ENCODE measurements at regions not wholly inside any gene's neighbourhood (a gene's known extent, or its start where the extent isn't known, plus 50 kb on each side); places are given as distances from the start of the nearest gene placed in this dataset.

DNA sequence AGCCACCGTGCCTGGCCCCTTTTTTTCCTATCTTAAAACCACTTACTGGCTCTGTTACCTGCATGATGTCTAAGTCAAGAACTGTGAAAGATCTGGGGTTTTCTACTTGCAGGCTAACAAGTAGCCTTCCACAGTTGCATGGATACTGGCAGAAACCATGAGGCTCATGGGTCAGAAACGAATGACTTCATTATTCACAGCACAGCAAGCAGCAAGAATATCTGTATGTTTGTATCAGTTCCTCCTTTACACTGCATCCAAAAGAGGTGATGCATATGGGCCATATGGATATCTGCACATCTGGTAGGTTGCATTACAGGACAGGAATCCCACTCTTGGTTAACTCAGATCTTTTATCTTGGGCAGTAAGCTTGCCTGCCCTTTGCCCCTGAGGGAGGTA is 154.9 kb upstream of the NUDT6 start:
- in situ Hi-C loops (cut with MboI; ENCODE audit: low pct_unique_long_range_greater_than_20kb, low sequenced_read_pairs, unreplicated experiment) = no loop called here
- DNase-seq (ENCODE audit: low spot score) = no peak
- TF ChIP-seq, protein P1, sequence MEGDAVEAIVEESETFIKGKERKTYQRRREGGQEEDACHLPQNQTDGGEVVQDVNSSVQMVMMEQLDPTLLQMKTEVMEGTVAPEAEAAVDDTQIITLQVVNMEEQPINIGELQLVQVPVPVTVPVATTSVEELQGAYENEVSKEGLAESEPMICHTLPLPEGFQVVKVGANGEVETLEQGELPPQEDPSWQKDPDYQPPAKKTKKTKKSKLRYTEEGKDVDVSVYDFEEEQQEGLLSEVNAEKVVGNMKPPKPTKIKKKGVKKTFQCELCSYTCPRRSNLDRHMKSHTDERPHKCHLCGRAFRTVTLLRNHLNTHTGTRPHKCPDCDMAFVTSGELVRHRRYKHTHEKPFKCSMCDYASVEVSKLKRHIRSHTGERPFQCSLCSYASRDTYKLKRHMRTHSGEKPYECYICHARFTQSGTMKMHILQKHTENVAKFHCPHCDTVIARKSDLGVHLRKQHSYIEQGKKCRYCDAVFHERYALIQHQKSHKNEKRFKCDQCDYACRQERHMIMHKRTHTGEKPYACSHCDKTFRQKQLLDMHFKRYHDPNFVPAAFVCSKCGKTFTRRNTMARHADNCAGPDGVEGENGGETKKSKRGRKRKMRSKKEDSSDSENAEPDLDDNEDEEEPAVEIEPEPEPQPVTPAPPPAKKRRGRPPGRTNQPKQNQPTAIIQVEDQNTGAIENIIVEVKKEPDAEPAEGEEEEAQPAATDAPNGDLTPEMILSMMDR (IDR thresholded peaks at IDR 0.05; ENCODE audit: extremely low read depth, insufficient read depth, missing control alignments) = no peak

- no peak for DNase-seq (ENCODE audit: low spot score)
- in situ Hi-C loops (cut with MboI; ENCODE audit: low pct_unique_long_range_greater_than_20kb, low sequenced_read_pairs, unreplicated experiment) = no loop called here
- TF ChIP-seq, protein P1 (IDR thresholded peaks at IDR 0.05; ENCODE audit: extremely low read depth, insufficient read depth, missing control alignments) = no peak
Measured at GRCh38 chr4:123081971-123082370, 159.6 kb upstream of the NUDT6 start.

- no peak for DNase-seq (ENCODE audit: low spot score)
- in situ Hi-C loops (cut with MboI; ENCODE audit: low pct_unique_long_range_greater_than_20kb, low sequenced_read_pairs, unreplicated experiment) = no loop called here
- TF ChIP-seq, protein P1 (IDR thresholded peaks at IDR 0.05; ENCODE audit: extremely low read depth, insufficient read depth, missing control alignments) = no peak
Measured at GRCh38 chr4:123083646-123084045, 161.2 kb upstream of the NUDT6 start.

DNA sequence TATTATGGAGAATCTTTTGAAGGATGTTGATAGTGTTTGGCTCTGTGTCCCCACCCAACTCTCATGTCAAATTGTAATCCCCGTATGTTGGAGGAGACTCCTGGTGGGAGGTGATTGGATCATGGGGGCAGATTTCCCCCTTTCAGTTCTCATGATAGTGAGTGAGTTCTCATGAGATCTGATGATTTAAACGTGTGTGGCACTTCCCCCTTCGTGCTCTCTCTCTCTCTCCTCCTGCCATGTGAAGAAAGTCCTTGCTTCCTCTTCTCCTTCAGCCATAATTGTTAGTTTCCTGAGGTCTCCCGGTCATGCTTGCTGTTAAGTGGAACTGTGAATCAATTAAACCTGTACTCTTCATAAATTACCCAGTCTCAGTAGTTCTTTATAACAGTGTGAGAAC is 166.1 kb upstream of the NUDT6 start:
- in situ Hi-C loops (cut with MboI; ENCODE audit: low pct_unique_long_range_greater_than_20kb, low sequenced_read_pairs, unreplicated experiment) = no loop called here
- TF ChIP-seq, protein P1 (IDR thresholded peaks at IDR 0.05; ENCODE audit: extremely low read depth, insufficient read depth, missing control alignments) = no peak
- DNase-seq (ENCODE audit: low spot score) = no peak

DNA sequence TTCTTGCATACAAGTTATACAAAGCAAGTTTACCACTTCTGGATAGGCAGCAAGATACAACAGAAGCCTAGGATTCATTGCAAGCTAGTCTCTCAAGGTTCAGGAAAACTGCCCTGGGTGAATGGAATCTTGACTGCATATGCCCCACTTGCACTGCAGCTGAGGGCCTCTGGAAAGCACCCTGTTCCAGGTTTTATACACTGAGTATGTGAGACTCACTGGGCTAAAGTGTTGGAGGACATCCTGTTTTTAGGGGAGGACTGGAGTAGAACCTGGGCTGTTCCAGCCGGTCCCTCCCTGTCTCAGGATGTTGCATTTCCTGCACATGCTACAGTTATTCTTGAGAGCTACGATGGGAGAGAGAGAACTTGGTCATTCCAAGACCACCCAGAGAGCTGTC is 168.5 kb upstream of the NUDT6 start:
- in situ Hi-C loops (cut with MboI; ENCODE audit: low pct_unique_long_range_greater_than_20kb, low sequenced_read_pairs, unreplicated experiment) = no loop called here
- TF ChIP-seq, protein P1 (IDR thresholded peaks at IDR 0.05; ENCODE audit: extremely low read depth, insufficient read depth, missing control alignments) = no peak
- no peak for DNase-seq (ENCODE audit: low spot score)

- TF ChIP-seq, protein P1 (IDR thresholded peaks at IDR 0.05; ENCODE audit: extremely low read depth, insufficient read depth, missing control alignments) = no peak
- in situ Hi-C loops (cut with MboI; ENCODE audit: low pct_unique_long_range_greater_than_20kb, low sequenced_read_pairs, unreplicated experiment) = no loop called here
- no peak for DNase-seq (ENCODE audit: low spot score)
Measured at GRCh38 chr4:123092586-123092985, 170.2 kb upstream of the NUDT6 start.

GRCh38 chr4:123093236-123093635 is 170.8 kb upstream of the NUDT6 start:
- TF ChIP-seq, protein P1 (IDR thresholded peaks at IDR 0.05; ENCODE audit: extremely low read depth, insufficient read depth, missing control alignments) = no peak
- in situ Hi-C loops (cut with MboI; ENCODE audit: low pct_unique_long_range_greater_than_20kb, low sequenced_read_pairs, unreplicated experiment) = no loop called here
- no peak for DNase-seq (ENCODE audit: low spot score)

Measured in GM13977 (cell line).